HG03039 (cell line): ENCODE measurements at regions not wholly inside any gene's neighbourhood (a gene's known extent, or its start where the extent isn't known, plus 50 kb on each side); places are given as distances from the start of the nearest gene placed in this dataset.

Experiments used
- ATAC-seq: cut with Tn5 transposase; IDR thresholded peaks from one replicate; pipeline ENCODE4 v1.9.1; 2021; ENCODE audit warnings: mild to moderate bottlenecking, moderate library complexity; ENCODE audit not compliant: unreplicated experiment

GRCh38 chr5:1748271-1748670, 51.4 kb downstream of the MRPL36 start:
- ATAC-seq, result no peak

- no peak for ATAC-seq
Measured at GRCh38 chr5:1747803-1748085, 51.9 kb downstream of the MRPL36 start.

- no peak for ATAC-seq
Measured at GRCh38 chr5:1747079-1747802, 52.4 kb downstream of the MRPL36 start.

GRCh38 chr5:1746371-1747078, 53.1 kb downstream of the MRPL36 start:
- no peak for ATAC-seq

GRCh38 chr5:1745796-1746370, 53.8 kb downstream of the MRPL36 start:
- ATAC-seq, result no peak

- no peak for ATAC-seq
Measured at GRCh38 chr5:1745123-1745795, 54.4 kb downstream of the MRPL36 start.

GRCh38 chr5:1744393-1745122, 55.1 kb downstream of the MRPL36 start:
- no peak for ATAC-seq

- ATAC-seq, result no peak
Measured at GRCh38 chr5:1743769-1744085, 55.9 kb downstream of the MRPL36 start.

- no peak for ATAC-seq
Measured at GRCh38 chr5:1743061-1743768, 56.4 kb downstream of the MRPL36 start.

- peak; percentile 69 for ATAC-seq
Measured at GRCh38 chr5:1737790-1738405, 61.7 kb downstream of the MRPL36 start.

GRCh38 chr5:1736889-1737711, 62.5 kb downstream of the MRPL36 start:
- ATAC-seq, result no peak

GRCh38 chr5:1736065-1736464, 63.6 kb downstream of the MRPL36 start:
- no peak for ATAC-seq

- ATAC-seq, result no peak
Measured at GRCh38 chr5:1735320-1735970, 64.2 kb downstream of the MRPL36 start.

GRCh38 chr5:1734908-1735289, 64.7 kb downstream of the MRPL36 start:
- ATAC-seq, result no peak

GRCh38 chr5:1734271-1734907, 65.2 kb downstream of the MRPL36 start:
- no peak for ATAC-seq

- ATAC-seq, result no peak
Measured at GRCh38 chr5:1733369-1733768, 66.3 kb downstream of the MRPL36 start.

- ATAC-seq, result no peak
Measured at GRCh38 chr5:1732945-1733344, 66.7 kb downstream of the MRPL36 start.

GRCh38 chr5:1732238-1732941, 67.2 kb downstream of the MRPL36 start:
- no peak for ATAC-seq
